DOHH2 (cell line): ENCODE measurements at regions not wholly inside any gene's neighbourhood (a gene's known extent, or its start where the extent isn't known, plus 50 kb on each side); places are given as distances from the start of the nearest gene placed in this dataset.
"Not testable (repeated sequence)": the region's sequence is repeated elsewhere in the genome, so short reads cannot be mapped to it uniquely, and the experiment has no call there.

ENCODE experiments used
- EZH2phosphoT487 ChIP-seq: fragments of 200-600 bp; sonication (generic); IDR thresholded peaks from 2 replicates; pipeline ENCODE4 v1.6.1; 2017; ENCODE audit warnings: borderline replicate concordance, mild to moderate bottlenecking, antibody characterized with exemption, low read length, moderate library complexity, mixed read lengths
- TF ChIP-seq, protein P1 (sequence below): fragments of 200-600 bp; sonication (generic); IDR thresholded peaks from one replicate; pipeline ENCODE4 v1.5.1; 2014; ENCODE audit warnings: antibody characterized with exemption, mild to moderate bottlenecking, low read depth, low read length; ENCODE audit not compliant: poor library complexity, severe bottlenecking

DNA sequence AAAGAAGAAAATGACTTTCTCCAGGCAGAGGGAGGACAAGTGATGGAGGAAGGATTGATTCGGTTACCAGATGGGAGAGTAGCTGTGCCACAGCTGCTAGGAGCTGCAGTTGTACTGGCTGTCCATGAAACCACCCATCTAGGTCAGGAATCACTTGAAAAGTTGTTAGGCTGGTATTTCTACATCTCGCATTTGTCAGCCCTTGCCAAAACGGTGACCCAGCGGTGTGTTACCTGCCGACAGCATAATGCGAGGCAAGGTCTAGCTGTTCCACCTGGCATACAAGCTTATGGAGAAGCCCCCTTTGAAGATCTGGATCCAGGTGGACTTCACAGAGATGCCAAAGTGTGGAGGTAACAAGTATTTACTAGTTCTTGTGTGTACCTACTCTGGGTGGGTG is 238.7 kb downstream of the NAP1L3 start:
- TF ChIP-seq, protein P1, sequence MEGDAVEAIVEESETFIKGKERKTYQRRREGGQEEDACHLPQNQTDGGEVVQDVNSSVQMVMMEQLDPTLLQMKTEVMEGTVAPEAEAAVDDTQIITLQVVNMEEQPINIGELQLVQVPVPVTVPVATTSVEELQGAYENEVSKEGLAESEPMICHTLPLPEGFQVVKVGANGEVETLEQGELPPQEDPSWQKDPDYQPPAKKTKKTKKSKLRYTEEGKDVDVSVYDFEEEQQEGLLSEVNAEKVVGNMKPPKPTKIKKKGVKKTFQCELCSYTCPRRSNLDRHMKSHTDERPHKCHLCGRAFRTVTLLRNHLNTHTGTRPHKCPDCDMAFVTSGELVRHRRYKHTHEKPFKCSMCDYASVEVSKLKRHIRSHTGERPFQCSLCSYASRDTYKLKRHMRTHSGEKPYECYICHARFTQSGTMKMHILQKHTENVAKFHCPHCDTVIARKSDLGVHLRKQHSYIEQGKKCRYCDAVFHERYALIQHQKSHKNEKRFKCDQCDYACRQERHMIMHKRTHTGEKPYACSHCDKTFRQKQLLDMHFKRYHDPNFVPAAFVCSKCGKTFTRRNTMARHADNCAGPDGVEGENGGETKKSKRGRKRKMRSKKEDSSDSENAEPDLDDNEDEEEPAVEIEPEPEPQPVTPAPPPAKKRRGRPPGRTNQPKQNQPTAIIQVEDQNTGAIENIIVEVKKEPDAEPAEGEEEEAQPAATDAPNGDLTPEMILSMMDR: not testable (repeated sequence)
- not testable (repeated sequence) for TF ChIP-seq EZH2phosphoT487
